GM21515 (cell line): ENCODE measurements at regions not wholly inside any gene's neighbourhood (a gene's known extent, or its start where the extent isn't known, plus 50 kb on each side); places are given as distances from the start of the nearest gene placed in this dataset.

Experiments
- ATAC-seq: cut with Tn5 transposase; IDR thresholded peaks from one replicate; pipeline ENCODE4 v1.9.1; 2021; ENCODE audit not compliant: unreplicated experiment

GRCh38 chr13:22112956-22113745 lies 442.3 kb downstream of the FGF9 start:
- ATAC-seq, result no peak

- peak; percentile 91 for ATAC-seq
Measured at GRCh38 chr13:22114630-22115311, 443.9 kb downstream of the FGF9 start.

- no peak for ATAC-seq
Measured at GRCh38 chr13:22118158-22118557, 447.3 kb downstream of the FGF9 start.

GRCh38 chr13:22120646-22121045 lies 449.8 kb downstream of the FGF9 start:
- no peak for ATAC-seq

- ATAC-seq, result no peak
Measured at GRCh38 chr13:22121146-22121739, 450.4 kb downstream of the FGF9 start.

GRCh38 chr13:22126433-22127021 lies 455.7 kb downstream of the FGF9 start:
- peak; percentile 95 for ATAC-seq

GRCh38 chr13:22127277-22128164 lies 456.6 kb downstream of the FGF9 start:
- no peak for ATAC-seq

- ATAC-seq, result no peak
Measured at GRCh38 chr13:22128441-22129408, 457.9 kb downstream of the FGF9 start.

GRCh38 chr13:22130254-22130653 lies 459.4 kb downstream of the FGF9 start:
- ATAC-seq, result no peak

- no peak for ATAC-seq
Measured at GRCh38 chr13:22134261-22134660, 463.4 kb downstream of the FGF9 start.

- ATAC-seq, result no peak
Measured at GRCh38 chr13:22135446-22135845, 464.6 kb downstream of the FGF9 start.

GRCh38 chr13:22137361-22138050 lies 466.6 kb downstream of the FGF9 start:
- ATAC-seq, result no peak

- no peak for ATAC-seq
Measured at GRCh38 chr13:22138947-22139346, 468.1 kb downstream of the FGF9 start.

GRCh38 chr13:22141716-22142115 lies 470.8 kb downstream of the FGF9 start:
- ATAC-seq, result no peak

- no peak for ATAC-seq
Measured at GRCh38 chr13:22143671-22144070, 472.8 kb downstream of the FGF9 start.

GRCh38 chr13:22144806-22145205 lies 473.9 kb downstream of the FGF9 start:
- no peak for ATAC-seq

- no peak for ATAC-seq
Measured at GRCh38 chr13:22148187-22148586, 477.3 kb downstream of the FGF9 start.

GRCh38 chr13:22152751-22153150 lies 481.9 kb downstream of the FGF9 start:
- ATAC-seq, result no peak

- no peak for ATAC-seq
Measured at GRCh38 chr13:22154041-22154440, 483.2 kb downstream of the FGF9 start.
